ENCODE measurements at regions not wholly inside any gene's neighbourhood (a gene's known extent, or its start where the extent isn't known, plus 50 kb on each side); places are given as distances from the start of the nearest gene placed in this dataset.

DNA sequence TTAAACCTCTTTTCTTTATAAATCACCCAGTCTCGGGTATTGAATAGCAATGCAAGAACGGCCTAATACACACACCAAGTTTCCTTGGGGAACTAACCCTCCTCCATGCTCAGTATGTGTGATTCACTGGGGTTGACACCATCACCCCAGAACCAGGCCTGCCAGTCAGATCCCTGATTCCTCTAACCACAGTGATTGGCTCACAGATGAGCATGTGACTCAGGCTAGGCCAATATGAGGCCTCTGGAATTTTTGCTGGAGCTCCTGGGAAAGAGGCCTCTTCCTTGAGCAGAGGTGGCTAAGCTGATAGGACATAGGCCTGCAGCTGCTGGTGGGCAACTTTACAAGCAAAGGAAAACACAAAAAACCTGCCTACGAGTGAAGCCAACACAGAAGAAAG lies 74.7 kb upstream of the ZBTB40 start:
- ChIA-PET POLR2A (no interaction called here), CTCF (no interaction called here)
- H3K27ac ChIP-seq (ENCODE audit: insufficient read depth, low read depth, low read length), result no peak overlapping the region
- no peaks in the 10 kb centered on the region for H3K79me2 ChIP-seq (ENCODE audit: control insufficient read depth, insufficient read depth, low read length)
- H3K9ac ChIP-seq (replicated peaks; ENCODE audit: extremely low read depth, insufficient read depth, low read length), result no peak overlapping the region
- no peaks in the 10 kb centered on the region for H3K36me3 ChIP-seq (ENCODE audit: control insufficient read depth in 2 of 2, extremely low read depth in 1 of 2, insufficient read depth in 2 of 2, low read length in 2 of 2)
- peaks cover 2% of the 10 kb centered on the region in 2 experiments for H3K27me3 ChIP-seq (ENCODE audit: control insufficient read depth in 2 of 2, insufficient read depth in 2 of 2, low read length in 2 of 2)
- dilution Hi-C loops (cut with MboI; ENCODE audit: extremely low pct_ligation_motif_present, low sequenced_read_pairs) (no loop called here), intact Hi-C loops (cut with micrococcal nuclease) (no loop called here)
- no peak overlapping the region for H3K4me3 ChIP-seq (replicated peaks in 1 of 3; ENCODE audit: insufficient read depth in 1 of 3, low read depth in 1 of 3, low read length in 3 of 3)
- no peaks in the 10 kb centered on the region for H3K4me1 ChIP-seq (ENCODE audit: control insufficient read depth, extremely low read depth, insufficient read depth, low read length)
- no peaks in the 10 kb centered on the region for H3K9me1 ChIP-seq (replicated peaks; ENCODE audit: control insufficient read depth, extremely low read depth, insufficient read depth, low read length)
- TF ChIP-seq EZH2 (IDR thresholded peaks at IDR 0.05; ENCODE audit: borderline replicate concordance, low read depth, low read length, severe bottlenecking) (no peak), GATA2 (IDR thresholded peaks at IDR 0.05; ENCODE audit: insufficient read depth, insufficient read length, low read depth, low read length) (no peak), POLR2A (IDR thresholded peaks at IDR 0.05; ENCODE audit: low read depth, low read length) (no peak), JUN (IDR thresholded peaks at IDR 0.05; ENCODE audit: borderline replicate concordance, insufficient read depth, insufficient read length, low read depth) (no peak), FOS (IDR thresholded peaks at IDR 0.05; ENCODE audit: borderline replicate concordance, insufficient read depth, low read length) (no peak), MYC (IDR thresholded peaks at IDR 0.05; ENCODE audit: low read depth, low read length) (no peak), POLR2AphosphoS5 (IDR thresholded peaks at IDR 0.05; ENCODE audit: insufficient read depth, low read depth, low read length) (no peak)
- TF ChIP-seq, protein P1, sequence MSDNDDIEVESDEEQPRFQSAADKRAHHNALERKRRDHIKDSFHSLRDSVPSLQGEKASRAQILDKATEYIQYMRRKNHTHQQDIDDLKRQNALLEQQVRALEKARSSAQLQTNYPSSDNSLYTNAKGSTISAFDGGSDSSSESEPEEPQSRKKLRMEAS (IDR thresholded peaks at IDR 0.05; ENCODE audit: insufficient read depth, insufficient read length), result no peak
- TF ChIP-seq, protein P2, sequence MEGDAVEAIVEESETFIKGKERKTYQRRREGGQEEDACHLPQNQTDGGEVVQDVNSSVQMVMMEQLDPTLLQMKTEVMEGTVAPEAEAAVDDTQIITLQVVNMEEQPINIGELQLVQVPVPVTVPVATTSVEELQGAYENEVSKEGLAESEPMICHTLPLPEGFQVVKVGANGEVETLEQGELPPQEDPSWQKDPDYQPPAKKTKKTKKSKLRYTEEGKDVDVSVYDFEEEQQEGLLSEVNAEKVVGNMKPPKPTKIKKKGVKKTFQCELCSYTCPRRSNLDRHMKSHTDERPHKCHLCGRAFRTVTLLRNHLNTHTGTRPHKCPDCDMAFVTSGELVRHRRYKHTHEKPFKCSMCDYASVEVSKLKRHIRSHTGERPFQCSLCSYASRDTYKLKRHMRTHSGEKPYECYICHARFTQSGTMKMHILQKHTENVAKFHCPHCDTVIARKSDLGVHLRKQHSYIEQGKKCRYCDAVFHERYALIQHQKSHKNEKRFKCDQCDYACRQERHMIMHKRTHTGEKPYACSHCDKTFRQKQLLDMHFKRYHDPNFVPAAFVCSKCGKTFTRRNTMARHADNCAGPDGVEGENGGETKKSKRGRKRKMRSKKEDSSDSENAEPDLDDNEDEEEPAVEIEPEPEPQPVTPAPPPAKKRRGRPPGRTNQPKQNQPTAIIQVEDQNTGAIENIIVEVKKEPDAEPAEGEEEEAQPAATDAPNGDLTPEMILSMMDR (IDR thresholded peaks at IDR 0.05; ENCODE audit: extremely low read depth in 1 of 2, insufficient read depth in 1 of 2, low read depth in 1 of 2, low read length in 2 of 2), result no peak
- H3K9me3 ChIP-seq (replicated peaks; ENCODE audit: control insufficient read depth, insufficient read depth, low read length), result no peaks in the 10 kb centered on the region
- no peak overlapping the region for H3K4me2 ChIP-seq (ENCODE audit: insufficient read depth, low read length)
- no peak overlapping the region for H2AFZ ChIP-seq (ENCODE audit: low read depth, low read length)
- no peak for FAIRE-seq
- DNase-seq (ENCODE audit: low read depth, low spot score), result no peak
- H4K20me1 ChIP-seq (replicated peaks; ENCODE audit: control insufficient read depth, extremely low read depth, insufficient read depth, low read length), result no peaks in the 10 kb centered on the region
- no TSS peak for BruUV-seq (replicated peaks)

Measured in endothelial cell of umbilical vein (primary cell).